ENCODE measurements at regions not wholly inside any gene's neighbourhood (a gene's known extent, or its start where the extent isn't known, plus 50 kb on each side); places are given as distances from the start of the nearest gene placed in this dataset.
"Not testable (repeated sequence)": the region's sequence is repeated elsewhere in the genome, so short reads cannot be mapped to it uniquely, and the experiment has no call there.

GRCh38 chr14:56351861-56352260 is 227.7 kb upstream of the TMEM260 start:
- Histone ChIP-seq H3K27ac (ENCODE audit: low read depth, low read length) (no peak overlapping the region), H3K4me1 (ENCODE audit: insufficient read depth, low read length) (no peaks in the 10 kb centered on the region; the same call in 1 of the 2 replicates), H3K27me3 (ENCODE audit: insufficient read depth, low read length) (no peaks in the 10 kb centered on the region), H3K36me3 (ENCODE audit: insufficient read depth, low read length) (no peaks in the 10 kb centered on the region), H3K9me3 (ENCODE audit: insufficient read depth, low read depth, low read length) (no peaks in the 10 kb centered on the region), H3K4me3 (ENCODE audit: low read length) (no peak overlapping the region), H3K9ac (ENCODE audit: low read depth, low read length) (no peak overlapping the region)
- WGBS, result 68% methylated on average over 4 of the region's 4 CpGs

GRCh38 chr14:56352999-56353398 is 226.6 kb upstream of the TMEM260 start:
- no peak overlapping the region for H3K27ac ChIP-seq (ENCODE audit: low read depth, low read length)
- no peaks in the 10 kb centered on the region for H3K27me3 ChIP-seq (ENCODE audit: insufficient read depth, low read length)
- no peak overlapping the region for H3K9ac ChIP-seq (ENCODE audit: low read depth, low read length)
- 95% methylated on average over 2 of the region's 2 CpGs for WGBS
- no peak overlapping the region for H3K4me3 ChIP-seq (ENCODE audit: low read length)
- no peaks in the 10 kb centered on the region; the same call in 1 of the 2 replicates for H3K4me1 ChIP-seq (ENCODE audit: insufficient read depth, low read length)
- no peaks in the 10 kb centered on the region for H3K36me3 ChIP-seq (ENCODE audit: insufficient read depth, low read length)
- H3K9me3 ChIP-seq (ENCODE audit: insufficient read depth, low read depth, low read length), result no peaks in the 10 kb centered on the region

DNA sequence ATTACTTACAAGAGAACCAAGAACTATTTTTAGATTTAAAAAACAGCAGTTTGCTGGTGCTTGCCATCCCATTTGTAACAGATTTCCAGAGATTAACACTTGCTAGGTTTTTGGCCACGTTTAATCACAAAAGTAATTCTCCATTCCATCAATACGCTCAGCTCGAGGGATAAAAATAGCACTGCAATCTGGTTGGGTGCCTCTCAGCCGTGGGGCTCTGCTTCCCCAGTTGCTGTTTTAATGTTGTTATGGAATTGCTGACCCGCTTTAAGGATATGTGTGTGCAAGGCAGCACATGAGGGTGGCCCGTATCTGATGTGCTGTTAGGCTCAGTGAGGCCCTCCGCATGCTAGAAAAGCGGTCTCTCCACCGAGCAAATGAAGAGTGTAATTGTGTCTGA is 222.2 kb upstream of the TMEM260 start:
- Histone ChIP-seq H3K4me1 (ENCODE audit: insufficient read depth, low read length) (no peaks in the 10 kb centered on the region), H3K27me3 (ENCODE audit: insufficient read depth, low read length) (no peaks in the 10 kb centered on the region), H3K9ac (ENCODE audit: low read depth, low read length) (no peak overlapping the region), H3K4me3 (ENCODE audit: low read length) (no peak overlapping the region), H3K36me3 (ENCODE audit: insufficient read depth, low read length) (no peaks in the 10 kb centered on the region), H3K27ac (ENCODE audit: low read depth, low read length) (no peak overlapping the region), H3K9me3 (ENCODE audit: insufficient read depth, low read depth, low read length) (no peaks in the 10 kb centered on the region)
- WGBS, result 93% methylated on average over 9 of the region's 9 CpGs

- Histone ChIP-seq H3K4me3 (ENCODE audit: low read length) (no peak overlapping the region), H3K36me3 (ENCODE audit: insufficient read depth, low read length) (no peaks in the 10 kb centered on the region), H3K27me3 (ENCODE audit: insufficient read depth, low read length) (no peaks in the 10 kb centered on the region), H3K9me3 (ENCODE audit: insufficient read depth, low read depth, low read length) (no peaks in the 10 kb centered on the region), H3K4me1 (ENCODE audit: insufficient read depth, low read length) (no peaks in the 10 kb centered on the region), H3K9ac (ENCODE audit: low read depth, low read length) (no peak overlapping the region), H3K27ac (ENCODE audit: low read depth, low read length) (no peak overlapping the region)
- 88% methylated on average over 2 of the region's 2 CpGs for WGBS
Measured at GRCh38 chr14:56358275-56358674, 221.3 kb upstream of the TMEM260 start.

DNA sequence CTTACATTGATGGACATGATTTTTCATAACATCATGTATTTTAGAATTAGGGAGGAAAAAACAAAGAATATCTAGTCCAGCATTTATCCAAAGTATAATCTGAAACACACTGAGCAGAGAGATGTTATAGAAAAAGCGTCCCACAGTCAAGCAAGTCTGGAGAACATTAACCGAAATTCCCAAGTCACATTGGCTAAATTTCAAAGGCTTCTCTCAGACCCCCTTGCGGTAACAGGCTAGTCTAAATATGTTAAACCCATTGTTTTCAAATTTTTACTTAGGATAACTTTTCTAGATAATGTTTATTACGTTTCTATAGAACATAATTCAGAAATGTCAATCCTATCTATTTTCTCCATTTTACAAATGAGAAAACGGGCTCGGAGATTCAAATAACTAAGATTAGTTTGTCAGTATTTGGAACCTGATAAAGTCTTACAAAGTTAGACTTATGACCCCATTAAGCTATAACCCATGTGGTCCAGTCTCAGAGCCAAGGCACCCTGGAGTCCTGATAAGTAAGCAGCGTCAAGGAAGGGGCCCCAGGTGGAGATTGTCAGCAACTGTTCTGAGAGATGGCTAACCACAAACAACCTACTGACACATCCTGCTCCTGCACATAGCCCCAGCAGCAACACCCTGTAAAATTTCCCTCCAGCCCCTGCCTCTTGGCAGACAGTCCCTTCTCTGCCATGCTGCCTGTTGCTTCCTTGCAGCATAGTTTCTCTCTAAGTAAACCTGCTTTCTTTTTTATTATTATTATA is 220.6 kb upstream of the TMEM260 start:
- Histone ChIP-seq H3K9me3 (ENCODE audit: insufficient read depth, low read depth, low read length) (no peaks in the 10 kb centered on the region), H3K36me3 (ENCODE audit: insufficient read depth, low read length) (no peaks in the 10 kb centered on the region), H3K27me3 (ENCODE audit: insufficient read depth, low read length) (no peaks in the 10 kb centered on the region), H3K9ac (ENCODE audit: low read depth, low read length) (no peak overlapping the region), H3K27ac (ENCODE audit: low read depth, low read length) (no peak overlapping the region), H3K4me1 (ENCODE audit: insufficient read depth, low read length) (no peaks in the 10 kb centered on the region), H3K4me3 (ENCODE audit: low read length) (no peak overlapping the region)
- WGBS, result 80% methylated on average over 4 of the region's 7 CpGs

- not testable (repeated sequence) for H3K27me3 ChIP-seq (ENCODE audit: insufficient read depth, low read length); H3K9me3 ChIP-seq (ENCODE audit: insufficient read depth, low read depth, low read length); H3K36me3 ChIP-seq (ENCODE audit: insufficient read depth, low read length); H3K9ac ChIP-seq (ENCODE audit: low read depth, low read length); H3K4me3 ChIP-seq (ENCODE audit: low read length); H3K27ac ChIP-seq (ENCODE audit: low read depth, low read length); H3K4me1 ChIP-seq (ENCODE audit: insufficient read depth, low read length)
- WGBS, result 85% methylated on average over 1 of the region's 1 CpG
Measured at GRCh38 chr14:56365663-56366062, 213.9 kb upstream of the TMEM260 start.

DNA sequence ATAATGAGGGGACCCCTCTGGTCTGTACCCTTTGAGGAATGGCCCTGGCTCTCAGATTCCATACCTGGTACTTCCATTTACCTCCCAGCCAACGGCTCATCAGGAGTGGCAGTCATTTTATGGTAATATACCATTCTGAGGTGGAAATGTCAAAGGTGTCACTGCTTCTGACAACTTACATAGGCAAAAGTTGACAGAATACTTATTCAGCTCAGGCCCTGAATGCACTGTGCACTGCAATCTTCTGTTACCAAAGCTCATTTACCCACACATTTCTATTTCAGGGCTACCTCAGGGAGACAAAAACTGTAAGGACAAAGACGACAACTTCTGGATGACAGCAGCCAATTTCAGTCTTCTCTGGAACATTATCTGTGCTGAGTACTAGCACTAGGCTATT is 212.2 kb upstream of the TMEM260 start:
- Histone ChIP-seq H3K4me1 (ENCODE audit: insufficient read depth, low read length) (no peaks in the 10 kb centered on the region), H3K4me3 (ENCODE audit: low read length) (no peak overlapping the region), H3K9me3 (ENCODE audit: insufficient read depth, low read depth, low read length) (no peaks in the 10 kb centered on the region), H3K27me3 (ENCODE audit: insufficient read depth, low read length) (no peaks in the 10 kb centered on the region), H3K27ac (ENCODE audit: low read depth, low read length) (no peak overlapping the region), H3K36me3 (ENCODE audit: insufficient read depth, low read length) (no peaks in the 10 kb centered on the region), H3K9ac (ENCODE audit: low read depth, low read length) (no peak overlapping the region)
- WGBS, result 81% methylated on average over 2 of the region's 2 CpGs

DNA sequence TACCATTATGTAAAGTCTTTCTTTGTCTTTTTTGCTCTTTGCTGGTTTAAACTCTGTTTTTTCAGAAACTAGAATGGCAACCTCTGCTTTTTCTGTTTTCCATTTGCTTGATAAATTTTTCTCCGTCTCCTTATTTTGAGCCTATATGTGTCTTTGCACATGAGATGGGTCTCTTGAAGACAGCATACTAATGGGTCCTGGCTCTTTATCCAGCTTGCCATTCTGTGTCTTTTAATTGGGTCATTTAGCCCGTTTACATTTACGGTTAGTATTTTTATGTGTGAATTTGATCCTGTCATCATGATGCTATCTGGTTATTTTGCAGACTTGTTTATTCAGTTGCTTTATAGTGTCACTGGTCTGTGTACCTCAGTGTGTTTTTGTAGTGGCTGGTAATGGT is 207.9 kb upstream of the TMEM260 start:
- Histone ChIP-seq H3K9me3 (ENCODE audit: insufficient read depth, low read depth, low read length) (no peaks in the 10 kb centered on the region), H3K4me1 (ENCODE audit: insufficient read depth, low read length) (no peaks in the 10 kb centered on the region), H3K4me3 (ENCODE audit: low read length) (no peak overlapping the region)

GRCh38 chr14:56374421-56374820 is 205.2 kb upstream of the TMEM260 start:
- H3K36me3 ChIP-seq (ENCODE audit: insufficient read depth, low read length), result no peaks in the 10 kb centered on the region
- no peaks in the 10 kb centered on the region for H3K4me1 ChIP-seq (ENCODE audit: insufficient read depth, low read length)
- H3K27me3 ChIP-seq (ENCODE audit: insufficient read depth, low read length), result no peaks in the 10 kb centered on the region
- H3K9ac ChIP-seq (ENCODE audit: low read depth, low read length), result no peak overlapping the region
- H3K27ac ChIP-seq (ENCODE audit: low read depth, low read length), result no peak overlapping the region
- no peak overlapping the region for H3K4me3 ChIP-seq (ENCODE audit: low read length)
- no peaks in the 10 kb centered on the region for H3K9me3 ChIP-seq (ENCODE audit: insufficient read depth, low read depth, low read length)
- 96% methylated on average over 1 of the region's 1 CpG for WGBS

More for the DNA sequence above, 207.9 kb upstream of the TMEM260 start:
- H3K36me3 ChIP-seq (ENCODE audit: insufficient read depth, low read length), result no peaks in the 10 kb centered on the region
- no peak overlapping the region for H3K27ac ChIP-seq (ENCODE audit: low read depth, low read length)
- H3K27me3 ChIP-seq (ENCODE audit: insufficient read depth, low read length), result no peaks in the 10 kb centered on the region
- H3K9ac ChIP-seq (ENCODE audit: low read depth, low read length), result no peak overlapping the region
- WGBS, result 94% methylated on average over 3 of the region's 3 CpGs

GRCh38 chr14:56378046-56378445 is 201.6 kb upstream of the TMEM260 start:
- Histone ChIP-seq H3K9me3 (ENCODE audit: insufficient read depth, low read depth, low read length) (no peaks in the 10 kb centered on the region), H3K9ac (ENCODE audit: low read depth, low read length) (no peak overlapping the region), H3K27me3 (ENCODE audit: insufficient read depth, low read length) (no peaks in the 10 kb centered on the region), H3K36me3 (ENCODE audit: insufficient read depth, low read length) (no peaks in the 10 kb centered on the region), H3K4me1 (ENCODE audit: insufficient read depth, low read length) (no peaks in the 10 kb centered on the region), H3K27ac (ENCODE audit: low read depth, low read length) (no peak overlapping the region), H3K4me3 (ENCODE audit: low read length) (no peak overlapping the region)
- WGBS, result 87% methylated on average over 4 of the region's 4 CpGs

DNA sequence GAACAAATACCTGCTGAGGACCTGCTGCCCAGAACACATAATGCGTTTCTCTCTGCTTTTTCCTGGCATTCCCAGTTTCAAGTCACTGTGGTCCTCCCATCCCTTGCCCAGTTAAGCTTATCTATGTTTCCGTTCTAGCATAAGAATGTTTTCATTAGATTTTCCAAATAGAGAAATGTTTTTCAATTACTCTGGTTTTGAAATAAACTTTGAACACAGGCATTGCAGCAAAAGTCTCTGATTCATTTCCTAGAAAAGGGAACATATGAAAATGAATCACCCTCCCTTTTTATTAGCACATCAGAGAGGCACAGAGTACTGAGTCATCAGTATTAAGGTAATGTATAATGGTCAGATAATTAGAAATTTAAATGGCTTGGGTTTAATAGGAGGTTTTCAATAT is 201.1 kb upstream of the TMEM260 start:
- no peak overlapping the region for H3K9ac ChIP-seq (ENCODE audit: low read depth, low read length)
- no peaks in the 10 kb centered on the region for H3K4me1 ChIP-seq (ENCODE audit: insufficient read depth, low read length)
- 86% methylated on average over 2 of the region's 2 CpGs for WGBS
- no peaks in the 10 kb centered on the region for H3K9me3 ChIP-seq (ENCODE audit: insufficient read depth, low read depth, low read length)
- H3K27me3 ChIP-seq (ENCODE audit: insufficient read depth, low read length), result no peaks in the 10 kb centered on the region
- no peak overlapping the region for H3K4me3 ChIP-seq (ENCODE audit: low read length)
- no peaks in the 10 kb centered on the region for H3K36me3 ChIP-seq (ENCODE audit: insufficient read depth, low read length)
- H3K27ac ChIP-seq (ENCODE audit: low read depth, low read length), result no peak overlapping the region

DNA sequence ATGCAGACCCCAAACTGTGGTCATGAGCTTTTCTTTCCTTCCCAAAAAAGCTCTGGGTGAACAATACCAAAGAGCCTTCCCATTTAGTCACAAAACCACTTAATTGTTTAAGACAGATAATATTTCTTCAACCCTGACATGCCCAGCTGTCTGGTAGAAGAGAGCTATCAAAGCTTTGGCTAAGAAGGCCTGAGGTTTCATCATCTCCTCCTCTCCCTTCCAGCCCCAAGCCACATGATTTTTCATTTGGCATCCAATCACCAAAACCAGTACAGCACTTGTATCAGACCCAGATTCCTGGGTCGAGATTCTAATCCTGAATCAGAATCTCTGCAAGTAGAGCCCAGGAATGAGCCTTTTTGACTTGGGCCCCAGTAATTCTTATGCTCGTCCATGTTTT is 199.6 kb upstream of the TMEM260 start:
- Histone ChIP-seq H3K9ac (ENCODE audit: low read depth, low read length) (no peak overlapping the region), H3K27ac (ENCODE audit: low read depth, low read length) (no peak overlapping the region)

More for the DNA sequence above, 199.6 kb upstream of the TMEM260 start:
- 89% methylated on average over 2 of the region's 2 CpGs for WGBS
- 0 out of 2 replicates have a peak, but pooled peaks cover 3% of the 10 kb centered on the region for H3K9me3 ChIP-seq (ENCODE audit: insufficient read depth, low read depth, low read length)
- H3K27me3 ChIP-seq (ENCODE audit: insufficient read depth, low read length), result no peaks in the 10 kb centered on the region
- no peaks in the 10 kb centered on the region for H3K4me1 ChIP-seq (ENCODE audit: insufficient read depth, low read length)
- no peak overlapping the region for H3K4me3 ChIP-seq (ENCODE audit: low read length)
- H3K36me3 ChIP-seq (ENCODE audit: insufficient read depth, low read length), result no peaks in the 10 kb centered on the region

Measured in HUES64 (cell line).